Stimulated activated CD4-positive, alpha-beta T cell treated with anti-CD3 and anti-CD28 coated beads, Interleukin-2, amount 100 ng/mL, for 4 hours (primary cell): ENCODE measurements at regions not wholly inside any gene's neighbourhood (a gene's known extent, or its start where the extent isn't known, plus 50 kb on each side); places are given as distances from the start of the nearest gene placed in this dataset.
"Not testable (repeated sequence)": the region's sequence is repeated elsewhere in the genome, so short reads cannot be mapped to it uniquely, and the experiment has no call there.

ENCODE experiments used
- DNase-seq: peaks from one replicate; pipeline ENCODE4 v3.0.0-alpha.2; 2020; ENCODE audit warnings: low read depth

- DNase-seq, result no peak
These were observed 288.7 kb upstream of the ERCC4 start for GRCh38 chr16:13631213-13631767.

GRCh38 chr16:13631916-13632315, 288.0 kb upstream of the ERCC4 start:
- DNase-seq, result no peak

GRCh38 chr16:13632504-13632903, 287.4 kb upstream of the ERCC4 start:
- DNase-seq, result not testable (repeated sequence)

GRCh38 chr16:13633391-13633861, 286.5 kb upstream of the ERCC4 start:
- no peak for DNase-seq

GRCh38 chr16:13634253-13634652, 285.7 kb upstream of the ERCC4 start:
- no peak for DNase-seq

- no peak for DNase-seq
These were observed 285.0 kb upstream of the ERCC4 start for GRCh38 chr16:13634959-13635358.

- DNase-seq, result no peak
These were observed 281.7 kb upstream of the ERCC4 start for GRCh38 chr16:13638218-13638617.

GRCh38 chr16:13643412-13643811, 276.5 kb upstream of the ERCC4 start:
- no peak for DNase-seq

GRCh38 chr16:13645601-13646245, 274.2 kb upstream of the ERCC4 start:
- DNase-seq, result no peak

- no peak for DNase-seq
These were observed 259.1 kb upstream of the ERCC4 start for GRCh38 chr16:13660807-13661206.

GRCh38 chr16:13665876-13666275, 254.1 kb upstream of the ERCC4 start:
- DNase-seq, result no peak

- no peak for DNase-seq
These were observed 247.8 kb upstream of the ERCC4 start for GRCh38 chr16:13672196-13672595.

- no peak for DNase-seq
These were observed 239.7 kb upstream of the ERCC4 start for GRCh38 chr16:13680021-13680889.

- no peak for DNase-seq
These were observed 235.0 kb upstream of the ERCC4 start for GRCh38 chr16:13684819-13685563.

GRCh38 chr16:13696017-13696416, 223.9 kb upstream of the ERCC4 start:
- DNase-seq, result no peak

GRCh38 chr16:13697013-13697412, 222.9 kb upstream of the ERCC4 start:
- DNase-seq, result no peak

- no peak for DNase-seq
These were observed 222.4 kb upstream of the ERCC4 start for GRCh38 chr16:13697568-13697967.

GRCh38 chr16:13702614-13703013, 217.3 kb upstream of the ERCC4 start:
- no peak for DNase-seq

GRCh38 chr16:13708347-13709120, 211.4 kb upstream of the ERCC4 start:
- DNase-seq, result no peak

- DNase-seq, result no peak
These were observed 201.2 kb upstream of the ERCC4 start for GRCh38 chr16:13718748-13719147.

- no peak for DNase-seq
These were observed 192.0 kb upstream of the ERCC4 start for GRCh38 chr16:13727943-13728342.

- DNase-seq, result no peak
These were observed 186.4 kb upstream of the ERCC4 start for GRCh38 chr16:13733561-13733960.
